ENCODE measurements at regions not wholly inside any gene's neighbourhood (a gene's known extent, or its start where the extent isn't known, plus 50 kb on each side); places are given as distances from the start of the nearest gene placed in this dataset.

- H3K9me3 ChIP-seq (ENCODE audit: control insufficient read depth, low read length, poor library complexity, severe bottlenecking) = no peaks in the 10 kb centered on the region
- no peak overlapping the region for H3K27ac Mint-ChIP-seq
- no peak for ATAC-seq
- H3K4me1 Mint-ChIP-seq = no peaks in the 10 kb centered on the region
- no peaks in the 10 kb centered on the region for H3K36me3 Mint-ChIP-seq (ENCODE audit: low read depth)
- no peaks in the 10 kb centered on the region for H3K27me3 Mint-ChIP-seq
- H3K4me3 Mint-ChIP-seq = no peak overlapping the region
- no peak for DNase-seq
These were observed 334.2 kb upstream of the IL12A start for GRCh38 chr3:159654183-159655134.

GRCh38 chr3:159655202-159655601 is 333.4 kb upstream of the IL12A start:
- Mint-ChIP-seq H3K36me3 (ENCODE audit: low read depth) (no peaks in the 10 kb centered on the region), H3K27ac (no peak overlapping the region)

GRCh38 chr3:159657176-159657575 is 331.5 kb upstream of the IL12A start:
- no peaks in the 10 kb centered on the region for H3K9me3 ChIP-seq (ENCODE audit: control insufficient read depth, low read length, poor library complexity, severe bottlenecking)
- no peaks in the 10 kb centered on the region for H3K27me3 Mint-ChIP-seq
- H3K36me3 Mint-ChIP-seq (ENCODE audit: low read depth) = no peaks in the 10 kb centered on the region
- DNase-seq (no peak), ATAC-seq (no peak)
- no peak overlapping the region for H3K4me3 Mint-ChIP-seq
- no peaks in the 10 kb centered on the region for H3K4me1 Mint-ChIP-seq
- H3K27ac Mint-ChIP-seq = no peak overlapping the region

More at GRCh38 chr3:159655202-159655601, 333.4 kb upstream of the IL12A start:
- Mint-ChIP-seq H3K4me3 (no peak overlapping the region), H3K27me3 (no peaks in the 10 kb centered on the region), H3K4me1 (no peaks in the 10 kb centered on the region)
- DNase-seq = no peak
- H3K9me3 ChIP-seq (ENCODE audit: control insufficient read depth, low read length, poor library complexity, severe bottlenecking) = no peaks in the 10 kb centered on the region
- no peak for ATAC-seq

DNA sequence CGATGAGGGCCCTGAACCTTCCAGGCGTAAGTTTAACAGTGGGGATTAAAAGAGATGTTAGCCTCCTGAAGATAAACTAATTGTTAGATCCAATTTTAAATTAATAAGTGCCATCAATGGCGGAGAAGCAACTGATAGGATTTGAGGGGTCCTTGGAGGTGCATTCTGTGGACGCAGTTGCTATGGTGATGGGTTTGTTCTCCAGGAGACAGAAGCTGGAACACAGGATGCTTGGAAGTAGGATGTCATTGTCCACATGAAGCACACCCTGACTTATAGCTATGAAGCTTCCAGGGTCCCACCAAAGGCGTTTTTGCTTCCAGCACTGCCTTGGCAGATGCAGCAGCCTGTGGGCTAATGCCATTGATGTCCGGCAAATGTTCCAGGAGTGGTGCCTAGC is 331.0 kb upstream of the IL12A start:
- DNase-seq (no peak), ATAC-seq (no peak)
- no peaks in the 10 kb centered on the region for H3K9me3 ChIP-seq (ENCODE audit: control insufficient read depth, low read length, poor library complexity, severe bottlenecking)
- no peaks in the 10 kb centered on the region for H3K27me3 Mint-ChIP-seq
- H3K36me3 Mint-ChIP-seq (ENCODE audit: low read depth) = no peaks in the 10 kb centered on the region
- H3K4me1 Mint-ChIP-seq = no peaks in the 10 kb centered on the region
- H3K4me3 Mint-ChIP-seq = no peak overlapping the region
- H3K27ac Mint-ChIP-seq = no peak overlapping the region

DNA sequence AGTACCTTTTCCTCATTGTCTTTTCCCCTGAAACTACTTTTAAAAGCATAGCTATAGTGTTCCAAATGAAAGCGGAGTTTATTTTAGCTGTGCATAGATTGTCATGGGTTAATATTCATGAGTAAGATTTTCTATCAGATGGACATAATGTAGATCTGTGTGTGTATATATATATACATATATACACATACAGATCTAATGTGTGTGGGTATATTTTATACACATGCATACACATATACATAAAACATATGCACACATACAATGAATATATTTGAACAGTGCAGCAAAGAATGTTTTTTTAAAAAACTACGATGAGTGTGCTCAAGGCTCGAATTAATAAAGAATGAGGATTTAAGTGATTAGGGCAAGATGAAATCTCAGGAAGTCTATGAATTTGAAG is 328.3 kb upstream of the IL12A start:
- ATAC-seq (no peak), DNase-seq (no peak)
- Mint-ChIP-seq H3K36me3 (ENCODE audit: low read depth) (no peaks in the 10 kb centered on the region), H3K4me1 (no peaks in the 10 kb centered on the region), H3K27ac (no peak overlapping the region), H3K4me3 (no peak overlapping the region), H3K27me3 (no peaks in the 10 kb centered on the region)
- H3K9me3 ChIP-seq (ENCODE audit: control insufficient read depth, low read length, poor library complexity, severe bottlenecking) = no peaks in the 10 kb centered on the region

GRCh38 chr3:159660901-159661300 is 327.7 kb upstream of the IL12A start:
- H3K9me3 ChIP-seq (ENCODE audit: control insufficient read depth, low read length, poor library complexity, severe bottlenecking) = no peaks in the 10 kb centered on the region
- Mint-ChIP-seq H3K27ac (no peak overlapping the region), H3K27me3 (no peaks in the 10 kb centered on the region), H3K36me3 (ENCODE audit: low read depth) (no peaks in the 10 kb centered on the region), H3K4me1 (no peaks in the 10 kb centered on the region), H3K4me3 (no peak overlapping the region)
- ATAC-seq (no peak), DNase-seq (no peak)

- no peak overlapping the region for H3K4me3 Mint-ChIP-seq
- no peaks in the 10 kb centered on the region for H3K4me1 Mint-ChIP-seq
- no peaks in the 10 kb centered on the region for H3K36me3 Mint-ChIP-seq (ENCODE audit: low read depth)
- no peaks in the 10 kb centered on the region for H3K27me3 Mint-ChIP-seq
- H3K9me3 ChIP-seq (ENCODE audit: control insufficient read depth, low read length, poor library complexity, severe bottlenecking) = no peaks in the 10 kb centered on the region
- ATAC-seq (no peak), DNase-seq (no peak)
- H3K27ac Mint-ChIP-seq = no peak overlapping the region
These were observed 326.1 kb upstream of the IL12A start for GRCh38 chr3:159662549-159662948.

GRCh38 chr3:159664006-159664405 is 324.6 kb upstream of the IL12A start:
- no peaks in the 10 kb centered on the region for H3K9me3 ChIP-seq (ENCODE audit: control insufficient read depth, low read length, poor library complexity, severe bottlenecking)
- no peaks in the 10 kb centered on the region for H3K27me3 Mint-ChIP-seq
- no peak overlapping the region for H3K27ac Mint-ChIP-seq
- ATAC-seq = no peak
- H3K36me3 Mint-ChIP-seq (ENCODE audit: low read depth) = no peaks in the 10 kb centered on the region
- H3K4me3 Mint-ChIP-seq = no peak overlapping the region
- no peaks in the 10 kb centered on the region for H3K4me1 Mint-ChIP-seq
- no peak for DNase-seq

- no peak overlapping the region for H3K4me3 Mint-ChIP-seq
- H3K36me3 Mint-ChIP-seq (ENCODE audit: low read depth) = no peaks in the 10 kb centered on the region
- no peak overlapping the region for H3K27ac Mint-ChIP-seq
- no peaks in the 10 kb centered on the region for H3K4me1 Mint-ChIP-seq
- no peaks in the 10 kb centered on the region for H3K9me3 ChIP-seq (ENCODE audit: control insufficient read depth, low read length, poor library complexity, severe bottlenecking)
- no peaks in the 10 kb centered on the region for H3K27me3 Mint-ChIP-seq
- no peak for DNase-seq
- ATAC-seq = no peak
These were observed 324.0 kb upstream of the IL12A start for GRCh38 chr3:159664653-159665052.

GRCh38 chr3:159667261-159667660 is 321.4 kb upstream of the IL12A start:
- H3K27me3 Mint-ChIP-seq = no peaks in the 10 kb centered on the region
- no peak overlapping the region for H3K4me3 Mint-ChIP-seq
- H3K9me3 ChIP-seq (ENCODE audit: control insufficient read depth, low read length, poor library complexity, severe bottlenecking) = no peaks in the 10 kb centered on the region
- H3K4me1 Mint-ChIP-seq = no peaks in the 10 kb centered on the region
- H3K27ac Mint-ChIP-seq = no peak overlapping the region
- ATAC-seq (no peak), DNase-seq (no peak)
- H3K36me3 Mint-ChIP-seq (ENCODE audit: low read depth) = no peaks in the 10 kb centered on the region

GRCh38 chr3:159668461-159668860 is 320.2 kb upstream of the IL12A start:
- no peaks in the 10 kb centered on the region for H3K9me3 ChIP-seq (ENCODE audit: control insufficient read depth, low read length, poor library complexity, severe bottlenecking)
- Mint-ChIP-seq H3K4me3 (no peak overlapping the region), H3K27me3 (no peaks in the 10 kb centered on the region), H3K27ac (no peak overlapping the region), H3K36me3 (ENCODE audit: low read depth) (no peaks in the 10 kb centered on the region), H3K4me1 (no peaks in the 10 kb centered on the region)
- no peak for DNase-seq
- ATAC-seq = no peak

GRCh38 chr3:159668990-159669476 is 319.6 kb upstream of the IL12A start:
- no peaks in the 10 kb centered on the region for H3K36me3 Mint-ChIP-seq (ENCODE audit: low read depth)
- no peaks in the 10 kb centered on the region for H3K4me1 Mint-ChIP-seq
- DNase-seq (no peak), ATAC-seq (no peak)
- H3K27me3 Mint-ChIP-seq = no peaks in the 10 kb centered on the region
- H3K9me3 ChIP-seq (ENCODE audit: control insufficient read depth, low read length, poor library complexity, severe bottlenecking) = no peaks in the 10 kb centered on the region
- H3K27ac Mint-ChIP-seq = no peak overlapping the region
- H3K4me3 Mint-ChIP-seq = no peak overlapping the region

DNA sequence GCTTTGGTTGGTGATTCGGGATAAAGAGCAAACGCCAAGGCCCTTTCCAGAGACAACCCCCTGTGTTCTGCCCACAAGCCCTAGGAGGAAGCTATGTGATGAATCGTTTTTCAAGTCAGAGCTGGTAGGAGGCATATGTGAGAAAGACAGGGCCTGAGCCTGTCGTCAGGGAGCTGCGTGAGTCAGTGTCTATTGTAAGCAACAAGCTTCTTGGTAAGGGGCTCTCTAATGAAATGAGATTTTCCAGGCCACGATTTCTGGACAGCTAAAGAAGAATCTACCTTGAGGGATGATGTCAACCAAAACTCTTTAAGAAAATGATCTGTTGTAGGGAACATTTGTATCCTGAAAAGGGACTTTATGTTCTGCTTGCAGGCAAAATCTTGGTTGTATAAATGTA is 318.9 kb upstream of the IL12A start:
- no peaks in the 10 kb centered on the region for H3K9me3 ChIP-seq (ENCODE audit: control insufficient read depth, low read length, poor library complexity, severe bottlenecking)
- H3K27me3 Mint-ChIP-seq = no peaks in the 10 kb centered on the region
- ATAC-seq = no peak
- no peaks in the 10 kb centered on the region for H3K4me1 Mint-ChIP-seq
- no peak overlapping the region for H3K4me3 Mint-ChIP-seq
- no peaks in the 10 kb centered on the region for H3K36me3 Mint-ChIP-seq (ENCODE audit: low read depth)
- no peak overlapping the region for H3K27ac Mint-ChIP-seq
- DNase-seq = no peak
